Lung microvascular endothelial cell (primary cell): ENCODE measurements at regions not wholly inside any gene's neighbourhood (a gene's known extent, or its start where the extent isn't known, plus 50 kb on each side); places are given as distances from the start of the nearest gene placed in this dataset.

ENCODE experiments used
- DNase-seq, 2 donors: peaks; one replicate each; pipeline versions ENCODE4 v3.0.0 to v3.0.0-alpha.2; 2010; ENCODE audit warnings: low read depth in 2 of 2

DNA sequence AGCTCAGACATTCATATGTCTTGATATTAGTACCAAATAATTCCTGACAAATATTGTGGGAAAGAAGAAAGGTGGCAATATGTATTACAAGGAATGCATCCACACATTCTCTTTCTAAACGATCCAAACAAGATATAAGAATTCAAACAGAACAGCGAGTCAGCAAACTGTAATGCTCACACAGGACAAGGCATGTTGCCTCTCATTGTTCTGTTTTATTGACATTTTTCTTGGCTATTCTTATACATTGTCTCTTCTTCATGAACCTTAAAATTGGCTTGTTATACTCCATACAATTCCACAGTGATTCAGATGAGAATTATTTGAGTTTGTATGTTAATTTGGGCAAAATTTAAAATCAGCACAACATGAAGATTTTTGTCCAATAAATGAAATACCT lies 189.1 kb downstream of the HS3ST3B1 start:
- DNase-seq = no peak

DNA sequence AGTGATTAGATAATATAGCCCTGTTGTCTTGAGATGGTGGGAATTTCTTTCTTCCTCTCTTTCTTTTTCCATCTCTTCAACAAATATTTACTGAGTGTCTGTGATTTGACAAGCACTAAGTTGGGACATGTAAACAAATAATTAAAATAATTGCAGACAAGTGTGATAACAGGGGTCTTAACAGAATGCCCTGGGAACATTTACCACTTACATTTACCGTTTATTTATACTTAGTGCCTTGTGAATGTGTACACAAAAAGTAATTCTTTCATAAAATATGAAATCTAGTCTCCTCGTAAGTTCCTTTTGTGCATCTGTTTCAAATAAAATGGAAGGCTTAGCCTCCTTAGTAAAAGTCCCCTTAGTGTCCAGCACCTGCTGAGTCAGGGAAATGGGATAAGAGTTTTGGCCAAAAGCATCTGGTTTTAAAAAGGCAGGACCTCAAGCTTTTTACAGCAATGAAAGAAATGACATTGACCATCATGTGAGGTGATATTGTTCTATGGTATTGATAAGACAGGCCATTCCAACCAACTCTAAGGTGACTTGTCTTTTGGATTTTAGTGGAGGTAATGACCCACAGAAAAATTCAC lies 188.2 kb downstream of the HS3ST3B1 start:
- no peak for DNase-seq

DNA sequence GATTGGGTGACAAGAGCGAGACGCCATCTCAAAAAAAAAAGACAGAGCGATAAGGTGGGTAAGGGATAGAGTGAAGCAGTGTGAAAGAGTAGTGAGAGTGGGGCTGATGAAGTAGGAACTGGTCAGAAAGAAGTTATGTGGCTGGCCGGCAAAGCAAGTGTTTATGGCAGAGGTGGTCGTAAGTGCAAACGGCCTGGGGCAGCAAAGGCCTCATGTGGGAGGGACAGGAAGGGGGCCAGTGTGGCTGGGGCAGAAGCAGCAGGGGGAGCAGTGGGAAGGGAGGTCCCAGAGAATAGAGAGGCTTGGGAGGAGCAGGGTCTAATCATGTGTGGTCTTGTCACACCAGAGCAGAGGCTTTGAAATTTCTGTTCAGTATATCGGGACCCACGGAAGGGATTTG lies 186.2 kb downstream of the HS3ST3B1 start:
- DNase-seq = no peak

DNA sequence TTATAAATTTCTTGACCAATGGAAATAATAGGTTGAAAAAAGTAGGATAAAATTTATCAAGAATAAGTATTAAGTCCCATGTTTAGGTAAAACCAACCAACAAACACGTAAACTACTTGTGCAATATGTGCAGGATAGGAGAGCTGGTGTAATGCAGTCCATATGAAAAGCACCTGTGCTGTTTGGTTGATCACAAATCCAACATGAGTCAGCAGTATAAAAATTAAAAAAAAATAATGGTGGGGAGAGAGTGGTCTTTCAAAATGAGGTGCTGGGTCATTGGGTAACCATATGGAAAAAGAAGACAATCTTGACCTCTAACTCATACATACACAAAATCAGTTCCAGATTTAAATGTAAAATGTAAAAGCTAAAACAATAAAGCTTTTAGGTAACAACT lies 181.8 kb downstream of the HS3ST3B1 start:
- no peak for DNase-seq

DNA sequence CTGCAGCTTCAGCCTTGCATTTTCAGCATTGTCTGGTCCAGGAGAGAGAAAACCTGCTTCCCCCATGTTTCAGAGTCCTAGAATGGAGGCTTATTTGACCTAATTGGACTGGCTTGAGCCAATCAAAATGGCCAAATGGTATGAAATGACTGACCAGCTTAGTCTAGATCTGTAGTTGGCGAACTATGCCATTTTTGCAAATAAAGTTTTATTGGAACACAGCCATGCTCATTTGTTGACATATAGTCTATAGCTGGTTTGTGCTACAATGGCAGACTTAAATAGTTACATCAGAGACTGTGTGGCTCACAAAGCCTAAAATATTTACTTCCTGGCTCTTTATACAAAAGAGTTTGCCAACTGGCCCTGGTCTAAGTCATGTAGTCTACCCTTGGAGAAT lies 180.8 kb downstream of the HS3ST3B1 start:
- no peak for DNase-seq

DNA sequence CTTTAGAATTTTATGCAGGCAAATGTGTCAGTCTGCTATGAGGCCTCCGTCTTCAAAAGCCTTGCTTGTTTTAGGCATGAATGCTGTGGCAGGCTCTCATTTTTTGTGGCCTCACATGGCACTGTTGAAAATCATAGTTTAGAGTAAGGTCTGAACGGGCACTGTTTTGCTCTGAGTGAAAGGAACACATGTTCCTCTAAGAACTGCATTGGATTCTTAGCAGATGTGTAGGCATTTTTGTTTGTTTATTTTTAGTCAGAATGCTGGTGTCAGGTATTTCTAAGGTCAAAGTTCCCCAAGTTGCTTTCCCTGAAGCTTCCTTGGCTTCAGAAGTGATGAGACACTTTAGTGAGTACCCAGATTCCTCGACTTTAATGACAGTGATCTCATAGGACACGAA lies 173.7 kb downstream of the HS3ST3B1 start:
- DNase-seq = no peak

DNA sequence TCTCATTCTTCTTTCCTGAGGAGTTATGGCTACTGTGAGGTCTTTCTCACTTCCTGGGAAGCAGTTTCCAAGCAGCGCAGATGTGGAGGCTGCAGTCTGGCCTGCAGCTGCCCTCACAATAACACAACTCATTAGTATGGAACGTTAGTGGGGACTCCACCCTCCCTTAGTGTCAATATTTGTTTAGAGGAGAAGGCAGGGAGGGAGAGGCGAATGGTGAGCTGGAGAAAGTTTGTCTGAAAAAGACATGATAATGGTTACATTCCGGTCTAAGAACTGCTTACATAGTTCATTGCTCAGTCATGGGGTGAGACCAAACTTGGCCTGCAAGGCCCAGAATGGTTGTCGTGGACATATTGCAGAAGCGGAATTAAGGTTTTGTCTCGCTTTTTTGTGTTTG lies 170.2 kb downstream of the HS3ST3B1 start:
- no peak for DNase-seq

DNA sequence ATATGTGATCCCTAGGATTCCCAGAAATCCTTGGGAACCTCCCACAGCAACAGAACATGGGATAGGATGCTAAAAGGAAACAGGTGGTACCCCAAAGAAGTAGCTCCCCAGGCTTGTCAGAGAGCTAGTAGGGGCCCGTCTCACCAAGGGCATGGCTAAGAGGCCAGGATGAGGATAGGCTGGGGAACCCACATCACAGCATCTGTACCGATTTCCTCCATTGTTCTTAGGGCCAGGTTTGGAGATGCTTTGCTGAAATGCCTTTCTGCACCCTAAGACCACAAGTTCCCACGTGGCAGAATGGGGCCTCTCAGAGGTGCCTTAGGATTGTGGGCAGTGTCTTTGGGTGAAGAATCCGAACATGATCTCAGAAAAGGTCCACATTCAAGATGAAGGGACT lies 169.5 kb downstream of the HS3ST3B1 start:
- DNase-seq = no peak

DNA sequence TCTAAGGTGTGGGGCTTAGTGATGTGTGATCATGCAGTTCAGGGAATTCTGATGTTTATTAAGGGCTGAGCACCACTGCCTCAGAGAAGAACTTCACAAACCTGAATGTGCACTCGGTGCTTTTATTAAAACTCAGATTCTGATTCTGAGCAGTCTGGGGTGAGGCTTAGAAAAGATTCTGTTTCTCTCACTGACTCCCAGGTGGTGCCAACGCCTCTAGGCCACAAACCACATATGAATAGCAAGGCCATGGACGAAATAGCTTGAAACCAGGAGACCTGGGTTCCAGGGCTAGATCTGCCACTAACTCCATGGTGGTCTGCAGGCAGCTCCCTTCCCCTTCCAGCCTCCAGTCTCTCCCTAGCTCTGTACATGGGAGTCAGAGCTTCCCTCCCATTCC lies 169.1 kb downstream of the HS3ST3B1 start:
- DNase-seq = no peak

DNA sequence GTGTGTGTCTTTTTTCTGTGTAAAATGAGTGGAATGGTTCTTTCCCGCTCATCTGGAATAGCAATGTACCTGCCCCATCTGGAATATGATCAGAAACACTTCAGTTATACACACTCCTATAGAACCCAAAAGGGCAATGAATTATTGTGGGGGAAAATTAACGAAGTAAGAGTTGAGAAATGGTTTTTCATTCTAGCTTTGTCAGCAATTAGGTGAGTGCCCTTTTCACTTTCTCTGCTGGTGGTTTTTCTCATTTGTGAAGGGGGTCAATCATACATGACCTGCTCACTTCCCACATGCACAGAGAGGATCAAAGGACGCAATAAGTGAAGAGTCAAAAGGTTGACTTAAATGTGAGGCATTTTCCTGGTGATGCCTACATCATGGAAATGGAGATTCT lies 168.0 kb downstream of the HS3ST3B1 start:
- no peak for DNase-seq

DNA sequence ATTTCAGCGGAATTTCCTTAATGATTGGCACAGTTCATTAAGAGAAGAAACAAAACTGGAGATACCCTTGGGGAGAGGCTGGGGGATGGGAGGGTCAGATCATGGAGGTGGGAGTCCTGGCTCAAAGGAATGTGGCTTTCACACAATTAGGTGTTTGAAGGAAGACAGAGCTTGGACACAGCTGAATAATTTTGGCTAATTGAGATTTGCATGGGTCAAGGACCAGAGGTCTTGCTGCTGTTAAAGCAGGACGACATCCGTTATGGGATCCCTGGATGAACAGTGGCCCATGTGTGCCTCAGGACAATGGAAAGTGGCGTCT lies 160.3 kb downstream of the HS3ST3B1 start:
- no peak for DNase-seq

DNA sequence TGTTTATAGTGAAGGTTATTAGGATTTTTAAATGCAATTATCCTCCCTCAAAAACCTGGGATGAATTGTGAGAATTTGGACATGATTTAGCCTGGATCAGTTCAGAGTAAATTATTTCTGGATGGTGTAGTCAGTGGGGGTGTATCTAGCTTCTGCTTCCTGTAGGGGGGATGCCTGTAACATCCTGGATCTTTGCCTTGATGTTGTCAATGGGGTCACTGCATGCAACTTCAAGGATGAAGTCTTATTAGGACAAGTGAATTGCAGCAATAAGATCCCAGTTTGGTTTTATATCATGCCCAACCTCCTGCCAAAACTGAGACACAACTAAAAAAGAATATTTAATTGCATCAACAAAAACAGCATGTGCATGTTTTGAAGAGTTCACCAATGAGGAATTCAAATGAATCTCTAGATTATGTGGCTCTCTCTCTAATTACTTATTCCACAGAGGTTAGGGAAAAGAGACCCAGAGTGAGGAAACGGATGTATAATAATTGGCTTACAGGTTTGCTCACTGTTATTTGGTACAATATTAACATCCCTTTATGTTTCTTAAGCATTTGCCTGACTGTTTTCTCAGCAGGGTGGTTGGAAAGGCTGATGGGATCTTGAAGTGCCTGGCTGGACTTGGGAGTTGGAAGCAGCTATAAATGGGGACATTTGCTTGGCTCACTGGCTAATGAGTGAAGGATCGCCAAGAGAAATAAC lies 159.8 kb downstream of the HS3ST3B1 start:
- DNase-seq = no peak

DNA sequence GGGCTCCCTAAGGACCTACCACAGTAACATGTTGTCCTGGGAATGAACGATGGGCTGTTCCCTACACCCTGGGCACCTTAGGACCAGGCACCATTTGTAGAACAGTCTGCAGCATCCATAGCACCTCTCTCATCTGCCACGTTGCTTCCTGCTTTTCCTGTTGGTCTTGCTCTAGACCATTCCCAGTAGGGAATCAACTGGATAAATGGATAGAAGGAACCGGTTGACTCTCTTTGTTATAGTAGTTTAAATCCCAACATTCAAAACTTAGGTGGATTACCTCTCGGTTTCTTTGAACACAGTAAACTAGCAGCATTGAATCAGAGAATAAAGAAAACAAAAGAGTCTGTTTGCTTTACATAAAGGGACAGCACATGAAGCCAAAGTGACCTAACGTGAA lies 159.1 kb downstream of the HS3ST3B1 start:
- no peak for DNase-seq

DNA sequence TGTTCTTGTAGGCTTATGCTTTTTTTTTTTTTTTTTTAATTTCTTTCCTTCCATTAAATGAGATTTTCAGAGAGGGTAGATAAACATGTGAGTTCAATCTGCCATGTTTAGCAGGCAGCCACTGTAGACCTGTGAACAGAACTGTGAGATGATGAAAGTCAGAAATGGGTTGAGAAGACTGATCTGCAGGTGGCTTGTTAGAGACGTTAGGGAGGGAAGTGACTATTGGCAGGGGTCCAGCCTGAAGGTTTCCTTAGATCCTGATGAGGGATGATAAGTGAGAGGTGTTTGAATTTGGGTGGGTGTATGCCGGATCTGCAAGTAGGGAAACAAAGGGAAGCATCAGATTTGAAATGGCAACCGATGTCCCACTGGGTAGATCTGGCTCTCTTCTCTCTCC lies 157.8 kb downstream of the HS3ST3B1 start:
- DNase-seq = no peak

DNA sequence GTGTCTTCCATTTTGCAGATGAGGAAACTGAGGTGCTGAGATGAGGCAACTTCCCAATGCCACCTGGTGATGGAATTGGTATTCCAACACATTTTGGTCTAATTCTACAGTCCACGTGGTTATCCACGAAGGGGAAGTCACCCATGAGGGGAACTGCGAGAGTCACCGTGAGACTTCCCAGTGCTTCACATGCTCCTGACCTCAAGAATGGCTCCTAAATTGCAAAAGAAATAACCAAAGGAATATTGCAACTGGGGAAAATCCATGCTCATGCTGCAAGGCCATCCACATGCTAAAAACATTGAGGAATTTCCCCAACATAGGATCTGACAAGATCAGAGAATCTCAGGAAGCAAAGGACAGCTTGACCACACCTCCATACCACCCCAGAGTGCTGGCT lies 153.9 kb downstream of the HS3ST3B1 start:
- DNase-seq = no peak

DNA sequence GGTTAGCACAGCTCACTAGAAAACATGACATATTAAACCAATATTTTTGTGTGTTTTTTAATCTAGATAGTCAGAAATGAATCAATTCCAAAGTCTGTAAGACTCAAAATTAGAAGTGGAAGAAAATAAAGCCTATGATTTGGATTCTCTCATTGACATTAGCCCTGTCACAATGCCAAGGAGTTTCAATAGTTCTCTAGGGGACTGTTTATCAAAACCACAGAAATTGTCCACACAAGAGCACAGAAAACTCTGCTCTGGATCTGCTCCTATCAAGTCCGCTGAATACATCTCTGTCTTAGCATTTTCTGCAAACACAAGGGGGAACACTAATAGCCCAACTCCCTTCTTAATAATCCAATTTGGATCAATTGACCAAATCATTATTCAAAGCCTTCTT lies 152.0 kb downstream of the HS3ST3B1 start:
- DNase-seq = no peak

DNA sequence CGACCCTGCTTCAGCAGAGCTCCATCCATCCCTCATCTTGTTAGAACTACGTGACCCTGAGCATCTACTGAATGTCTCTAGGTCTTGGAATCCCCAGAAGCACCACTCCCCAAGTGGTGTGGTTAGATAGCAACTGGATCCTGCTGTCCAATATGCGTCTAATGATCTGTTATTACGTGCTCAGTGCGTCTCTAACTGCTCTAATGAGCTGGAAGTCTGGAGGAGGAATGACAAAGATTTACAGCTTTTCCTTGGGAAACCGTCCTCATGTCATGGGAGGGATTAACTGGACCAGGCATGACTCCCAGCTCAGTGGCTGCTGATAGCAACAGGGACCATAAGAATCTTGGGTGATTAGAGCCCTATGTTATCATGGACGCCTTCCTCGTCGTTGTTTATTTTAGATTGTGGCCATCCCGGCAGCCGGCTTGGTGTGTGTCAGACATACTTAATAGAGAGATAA lies 150.9 kb downstream of the HS3ST3B1 start:
- no peak for DNase-seq

DNA sequence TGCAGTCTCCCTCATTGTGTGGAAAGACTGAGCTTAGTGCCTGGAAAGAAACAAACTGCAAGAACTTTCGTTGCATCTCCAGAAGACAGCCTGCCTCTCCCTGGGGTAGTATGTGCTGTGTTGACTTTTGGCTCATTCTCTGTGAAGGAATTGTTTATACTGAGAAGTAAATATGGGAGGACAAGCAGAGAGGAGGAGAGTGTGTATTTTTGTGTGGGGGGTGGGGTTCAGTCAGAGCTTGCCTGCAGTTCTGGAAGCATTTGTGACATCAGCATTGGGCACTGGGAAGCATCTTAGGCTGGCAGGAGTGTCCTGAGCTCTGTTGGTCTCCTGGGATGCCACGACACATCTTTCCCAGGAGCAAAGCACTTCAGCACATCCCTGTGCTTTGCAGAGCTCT lies 147.9 kb downstream of the HS3ST3B1 start:
- no peak for DNase-seq

DNA sequence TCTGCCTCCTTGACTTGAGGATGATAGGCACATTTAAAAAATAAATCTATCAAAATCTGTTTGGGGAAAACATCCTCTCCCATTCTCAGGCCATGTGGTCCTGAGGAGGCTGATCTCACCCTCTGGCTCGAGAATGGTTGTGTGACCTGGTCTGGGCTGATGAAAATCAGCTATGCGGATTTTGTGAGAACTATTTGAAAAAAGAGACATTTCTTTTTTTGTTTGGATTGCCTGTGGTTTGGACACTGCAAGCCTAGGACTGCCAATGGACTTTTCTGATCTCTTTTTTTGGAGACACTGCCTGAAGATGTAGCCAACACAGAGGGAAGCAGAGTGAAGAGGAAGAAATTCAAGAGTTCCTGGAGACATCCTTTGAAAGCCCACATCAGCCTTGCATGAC lies 145.9 kb downstream of the HS3ST3B1 start:
- no peak for DNase-seq

DNA sequence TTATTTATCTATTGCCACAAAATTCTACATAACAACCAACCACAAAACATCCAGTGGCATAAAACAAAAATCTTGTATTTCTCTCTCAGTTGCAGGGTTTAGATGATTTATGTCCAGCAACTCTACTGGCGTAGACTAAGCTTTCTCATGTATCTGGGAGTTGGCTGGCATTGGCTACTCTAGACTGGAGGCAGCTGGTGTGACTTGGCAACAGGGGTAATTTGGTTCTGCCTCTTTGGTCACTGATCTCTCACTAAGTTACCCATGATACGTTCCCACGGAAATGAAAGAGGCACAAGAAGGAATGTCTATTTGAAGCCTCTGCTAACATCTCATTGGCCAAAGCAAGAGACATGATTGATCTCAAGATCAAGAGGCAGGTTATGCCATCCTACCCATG lies 144.0 kb downstream of the HS3ST3B1 start:
- DNase-seq = no peak

DNA sequence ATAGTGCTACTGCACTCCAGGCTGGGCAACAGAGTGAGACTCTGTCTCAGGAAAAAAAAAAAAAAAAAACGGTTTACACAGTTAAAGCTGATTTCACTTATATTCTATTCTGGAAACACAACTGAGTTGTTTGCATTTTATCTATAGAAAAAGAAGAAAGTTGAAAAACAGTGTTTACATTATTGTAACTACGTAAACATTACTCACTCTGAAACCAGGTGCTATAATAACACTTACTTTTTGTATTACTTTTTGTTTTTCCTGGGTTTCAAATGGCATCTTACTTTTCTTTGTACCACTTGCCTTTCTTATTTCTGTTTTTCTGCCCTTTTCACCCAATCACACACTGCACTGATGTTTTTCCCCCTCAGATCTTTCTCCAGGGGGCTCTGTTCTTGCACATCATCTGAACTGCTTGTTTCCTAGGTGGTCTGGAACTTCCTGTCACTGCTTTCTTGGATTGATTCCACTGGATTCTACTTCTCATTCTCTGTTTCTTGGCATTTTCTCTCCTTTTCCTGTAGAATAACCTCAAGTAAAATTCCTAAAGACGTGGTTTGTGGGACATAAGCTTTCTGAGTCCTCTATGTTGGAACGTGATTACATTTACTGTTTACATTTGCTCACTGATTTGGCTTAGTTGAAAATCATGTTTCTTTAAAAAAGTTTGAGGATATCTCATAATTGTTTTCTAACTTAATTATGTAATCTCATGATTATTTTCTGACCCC lies 142.1 kb downstream of the HS3ST3B1 start:
- no peak for DNase-seq

DNA sequence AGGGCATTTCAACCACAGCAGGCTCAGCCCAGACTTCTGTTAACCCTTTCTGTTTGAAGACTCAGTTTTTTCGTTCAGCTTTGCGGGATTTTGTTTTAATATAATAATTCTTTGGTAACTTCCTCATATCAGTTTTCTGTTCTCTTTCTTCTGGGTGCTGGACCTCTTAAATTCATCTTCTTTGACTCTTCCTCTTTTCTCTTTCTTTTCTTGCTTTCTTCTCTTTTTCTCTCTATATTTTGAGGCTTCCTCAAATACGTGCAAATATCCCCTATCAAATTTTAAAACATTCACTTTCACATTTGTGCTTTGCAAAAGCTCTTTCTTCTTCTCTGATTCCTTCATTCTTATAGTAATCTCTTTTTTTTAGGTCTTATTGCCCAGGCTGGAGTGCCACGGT lies 136.3 kb downstream of the HS3ST3B1 start:
- DNase-seq = no peak

DNA sequence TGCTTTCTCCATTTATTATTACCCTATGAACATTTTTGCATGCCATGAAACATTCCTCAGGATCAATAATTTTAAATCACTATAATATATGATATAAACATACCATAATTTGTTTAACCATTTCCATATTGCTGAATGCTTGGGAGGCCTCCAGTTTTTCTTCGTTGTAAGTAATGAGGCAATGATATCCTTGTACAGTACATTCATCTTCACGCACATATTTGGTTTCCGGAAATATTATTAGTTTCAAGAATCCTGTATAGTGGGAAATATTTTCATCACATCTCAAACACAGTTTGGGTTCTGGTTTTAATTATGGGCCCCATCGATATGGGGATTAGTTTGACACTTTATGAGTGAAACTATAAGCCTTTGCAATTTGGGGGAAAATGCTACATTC lies 135.4 kb downstream of the HS3ST3B1 start:
- DNase-seq = no peak
